ENCODE measurements at regions not wholly inside any gene's neighbourhood (a gene's known extent, or its start where the extent isn't known, plus 50 kb on each side); places are given as distances from the start of the nearest gene placed in this dataset.

DNA sequence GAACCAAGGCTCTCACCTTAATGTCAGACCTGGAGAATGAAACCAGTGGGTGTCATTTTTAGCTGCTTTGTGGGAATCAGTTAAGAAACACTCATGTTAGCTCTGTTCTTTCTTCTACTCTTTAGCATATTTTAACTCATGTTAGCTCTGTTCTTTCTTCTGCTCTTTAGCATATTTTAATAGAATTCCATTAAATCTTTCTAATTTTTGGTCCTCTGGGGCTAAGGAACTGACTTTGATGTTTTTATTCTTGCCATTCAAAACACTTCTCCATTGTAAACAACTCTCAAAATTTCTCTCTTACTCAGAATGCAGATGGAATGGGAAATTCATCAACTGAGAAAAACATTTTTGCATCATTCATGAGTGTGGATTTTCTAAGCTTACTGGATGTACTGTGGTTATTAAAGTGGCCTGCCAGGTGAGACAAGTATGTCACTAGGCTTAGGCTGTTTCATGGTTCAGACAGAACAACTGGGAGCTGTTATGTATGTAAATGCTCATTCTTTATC lies 680.6 kb downstream of the ROBO2 start:
- H3K9me3 ChIP-seq (ENCODE audit: control insufficient read depth, insufficient read depth, low read depth, low read length) = no peaks in the 10 kb centered on the region
- no peaks in the 10 kb centered on the region for H3K27me3 ChIP-seq (ENCODE audit: control insufficient read depth, insufficient read depth, low read length)
- no peak overlapping the region for H3K9ac ChIP-seq (ENCODE audit: insufficient read depth, low read length)
- no peaks in the 10 kb centered on the region for H3K4me1 ChIP-seq (ENCODE audit: control insufficient read depth, extremely low read depth, insufficient read depth, low read length)
- H3K79me2 ChIP-seq (ENCODE audit: control insufficient read depth, insufficient read depth, low read length) = no peaks in the 10 kb centered on the region
- no peak overlapping the region for H2AFZ ChIP-seq (ENCODE audit: low read length)
- no peaks in the 10 kb centered on the region for H3K36me3 ChIP-seq (ENCODE audit: control insufficient read depth, insufficient read depth, low read length)
- no peak overlapping the region for H3K4me3 ChIP-seq (replicated peaks in 1 of 4; ENCODE audit: control extremely low read depth in 1 of 4, insufficient read depth in 1 of 4, low read depth in 3 of 4, low read length in 4 of 4)
- H3K27ac ChIP-seq (ENCODE audit: insufficient read depth, low read length) = no peak overlapping the region
- H3K4me2 ChIP-seq (ENCODE audit: extremely low read depth, insufficient read depth, low read length) = no peak overlapping the region
- no peak for DNase-seq (ENCODE audit: low read depth in 2 of 2)
- H4K20me1 ChIP-seq (ENCODE audit: control insufficient read depth, extremely low read depth, insufficient read depth, low read length) = no peaks in the 10 kb centered on the region
- TF ChIP-seq EZH2 (IDR thresholded peaks at IDR 0.05; ENCODE audit: low read length, missing control alignments) = no peak
- TF ChIP-seq, protein P1, sequence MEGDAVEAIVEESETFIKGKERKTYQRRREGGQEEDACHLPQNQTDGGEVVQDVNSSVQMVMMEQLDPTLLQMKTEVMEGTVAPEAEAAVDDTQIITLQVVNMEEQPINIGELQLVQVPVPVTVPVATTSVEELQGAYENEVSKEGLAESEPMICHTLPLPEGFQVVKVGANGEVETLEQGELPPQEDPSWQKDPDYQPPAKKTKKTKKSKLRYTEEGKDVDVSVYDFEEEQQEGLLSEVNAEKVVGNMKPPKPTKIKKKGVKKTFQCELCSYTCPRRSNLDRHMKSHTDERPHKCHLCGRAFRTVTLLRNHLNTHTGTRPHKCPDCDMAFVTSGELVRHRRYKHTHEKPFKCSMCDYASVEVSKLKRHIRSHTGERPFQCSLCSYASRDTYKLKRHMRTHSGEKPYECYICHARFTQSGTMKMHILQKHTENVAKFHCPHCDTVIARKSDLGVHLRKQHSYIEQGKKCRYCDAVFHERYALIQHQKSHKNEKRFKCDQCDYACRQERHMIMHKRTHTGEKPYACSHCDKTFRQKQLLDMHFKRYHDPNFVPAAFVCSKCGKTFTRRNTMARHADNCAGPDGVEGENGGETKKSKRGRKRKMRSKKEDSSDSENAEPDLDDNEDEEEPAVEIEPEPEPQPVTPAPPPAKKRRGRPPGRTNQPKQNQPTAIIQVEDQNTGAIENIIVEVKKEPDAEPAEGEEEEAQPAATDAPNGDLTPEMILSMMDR (conservative IDR thresholded peaks at IDR 0.05 in 1 of 2, IDR thresholded peaks at IDR 0.05 in 1 of 2; ENCODE audit: low read depth in 1 of 2, low read length in 2 of 2) = no peak

DNA sequence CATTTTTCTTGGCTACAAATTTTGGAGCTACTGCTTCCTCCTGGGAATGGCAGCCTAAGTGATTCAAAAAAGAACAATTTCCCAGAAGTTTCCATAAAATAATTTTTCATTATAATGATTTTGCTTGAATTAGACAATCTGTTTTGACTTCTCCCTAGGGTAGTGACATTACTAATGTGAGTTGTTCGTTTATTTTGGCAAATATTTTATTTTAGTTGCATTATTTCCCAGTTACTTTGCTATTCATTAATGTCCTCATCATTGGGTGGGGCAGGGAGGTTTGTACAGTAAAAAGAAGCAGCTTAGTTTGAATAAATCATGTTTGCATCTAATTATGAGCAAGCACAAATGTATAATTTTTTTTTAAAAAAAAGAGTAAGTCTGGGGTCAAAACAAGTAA lies 686.6 kb downstream of the ROBO2 start:
- no peak for TF ChIP-seq EZH2 (IDR thresholded peaks at IDR 0.05; ENCODE audit: low read length, missing control alignments)
- TF ChIP-seq, protein P1 (conservative IDR thresholded peaks at IDR 0.05 in 1 of 2, IDR thresholded peaks at IDR 0.05 in 1 of 2; ENCODE audit: low read depth in 1 of 2, low read length in 2 of 2) = no peak
- Histone ChIP-seq H3K36me3 (ENCODE audit: control insufficient read depth, insufficient read depth, low read length) (no peaks in the 10 kb centered on the region), H3K4me3 (replicated peaks in 1 of 4; ENCODE audit: control extremely low read depth in 1 of 4, insufficient read depth in 1 of 4, low read depth in 3 of 4, low read length in 4 of 4) (no peak overlapping the region), H3K9ac (ENCODE audit: insufficient read depth, low read length) (no peak overlapping the region), H3K27ac (ENCODE audit: insufficient read depth, low read length) (no peak overlapping the region), H3K79me2 (ENCODE audit: control insufficient read depth, insufficient read depth, low read length) (no peaks in the 10 kb centered on the region), H2AFZ (ENCODE audit: low read length) (no peak overlapping the region), H3K9me3 (ENCODE audit: control insufficient read depth, insufficient read depth, low read depth, low read length) (no peaks in the 10 kb centered on the region), H3K4me1 (ENCODE audit: control insufficient read depth, extremely low read depth, insufficient read depth, low read length) (no peaks in the 10 kb centered on the region), H4K20me1 (ENCODE audit: control insufficient read depth, extremely low read depth, insufficient read depth, low read length) (no peaks in the 10 kb centered on the region), H3K27me3 (ENCODE audit: control insufficient read depth, insufficient read depth, low read length) (no peaks in the 10 kb centered on the region), H3K4me2 (ENCODE audit: extremely low read depth, insufficient read depth, low read length) (no peak overlapping the region)
- peak; percentile 18 to 23 for DNase-seq (ENCODE audit: low read depth in 2 of 2)

DNA sequence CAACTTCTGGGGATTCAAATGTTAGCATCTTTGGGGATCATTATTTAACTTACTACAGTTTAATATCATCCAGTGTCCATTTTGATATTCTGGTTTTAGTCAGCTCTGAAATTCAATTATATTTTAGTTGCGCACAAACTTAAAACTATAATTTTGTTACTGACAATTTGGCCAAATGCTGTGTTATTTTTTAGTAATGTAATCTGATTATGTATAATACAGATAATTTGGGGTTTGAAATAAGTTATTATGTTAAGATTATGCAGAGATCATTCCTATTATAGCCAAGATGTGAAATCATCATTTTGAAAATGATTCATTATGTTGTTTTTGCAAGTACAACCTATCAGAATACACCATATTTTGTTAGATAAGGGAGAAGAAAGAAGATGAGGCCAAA lies 706.1 kb downstream of the ROBO2 start:
- no peak for DNase-seq (ENCODE audit: low read depth in 2 of 2)
- Histone ChIP-seq H3K4me1 (ENCODE audit: control insufficient read depth, extremely low read depth, insufficient read depth, low read length) (no peaks in the 10 kb centered on the region), H3K4me2 (ENCODE audit: extremely low read depth, insufficient read depth, low read length) (no peak overlapping the region), H2AFZ (ENCODE audit: low read length) (no peak overlapping the region), H3K79me2 (ENCODE audit: control insufficient read depth, insufficient read depth, low read length) (no peaks in the 10 kb centered on the region), H3K27ac (ENCODE audit: insufficient read depth, low read length) (no peak overlapping the region), H3K27me3 (ENCODE audit: control insufficient read depth, insufficient read depth, low read length) (no peaks in the 10 kb centered on the region), H3K36me3 (ENCODE audit: control insufficient read depth, insufficient read depth, low read length) (no peaks in the 10 kb centered on the region), H3K9ac (ENCODE audit: insufficient read depth, low read length) (no peak overlapping the region), H3K4me3 (replicated peaks in 1 of 4; ENCODE audit: control extremely low read depth in 1 of 4, insufficient read depth in 1 of 4, low read depth in 3 of 4, low read length in 4 of 4) (no peak overlapping the region), H4K20me1 (ENCODE audit: control insufficient read depth, extremely low read depth, insufficient read depth, low read length) (no peaks in the 10 kb centered on the region), H3K9me3 (ENCODE audit: control insufficient read depth, insufficient read depth, low read depth, low read length) (no peaks in the 10 kb centered on the region)
- no peak for TF ChIP-seq EZH2 (IDR thresholded peaks at IDR 0.05; ENCODE audit: low read length, missing control alignments)
- TF ChIP-seq, protein P1 (conservative IDR thresholded peaks at IDR 0.05 in 1 of 2, IDR thresholded peaks at IDR 0.05 in 1 of 2; ENCODE audit: low read depth in 1 of 2, low read length in 2 of 2) = no peak

Data from fibroblast of lung (primary cell).